ENCODE measurements at regions not wholly inside any gene's neighbourhood (a gene's known extent, or its start where the extent isn't known, plus 50 kb on each side); places are given as distances from the start of the nearest gene placed in this dataset.

GRCh38 chr3:170745211-170745718, 124.7 kb downstream of the RPL22L1 start:
- intact Hi-C loops (cut with DNase I), result no loop called here
- Histone ChIP-seq H3K4me1 (peaks cover 24% of the 10 kb centered on the region), H3K9me3 (no peaks in the 10 kb centered on the region), H3K27ac (no peak overlapping the region), H3K36me3 (no peaks in the 10 kb centered on the region), H3K27me3 (no peaks in the 10 kb centered on the region), H3K4me3 (no peak overlapping the region)
- no peak for TF ChIP-seq POLR2AphosphoS5 (IDR thresholded peaks at IDR 0.05; ENCODE audit: insufficient read depth in 1 of 2, low read depth in 1 of 2)
- TF ChIP-seq CTCF (IDR thresholded peaks at IDR 0.05), result no peak
- TF ChIP-seq POLR2A (IDR thresholded peaks at IDR 0.05), result no peak
- DNase-seq (ENCODE audit: extremely low spot score in 2 of 2), result no peak

- Histone ChIP-seq H3K27me3 (no peaks in the 10 kb centered on the region), H3K4me1 (peaks cover 29% of the 10 kb centered on the region), H3K9me3 (no peaks in the 10 kb centered on the region), H3K4me3 (no peak overlapping the region), H3K27ac (peak overlapping the region; percentile 78), H3K36me3 (no peaks in the 10 kb centered on the region)
- TF ChIP-seq POLR2AphosphoS5 (IDR thresholded peaks at IDR 0.05; ENCODE audit: insufficient read depth in 1 of 2, low read depth in 1 of 2) (no peak), CTCF (IDR thresholded peaks at IDR 0.05) (no peak), POLR2A (IDR thresholded peaks at IDR 0.05) (no peak)
- no peak for DNase-seq (ENCODE audit: extremely low spot score in 2 of 2)
- intact Hi-C loops (cut with DNase I), result no loop called here
These were observed 128.1 kb downstream of the RPL22L1 start for GRCh38 chr3:170741756-170742529.

- Histone ChIP-seq H3K9me3 (no peaks in the 10 kb centered on the region), H3K27ac (peak overlapping the region; percentile 78), H3K4me1 (peaks cover 29% of the 10 kb centered on the region), H3K36me3 (no peaks in the 10 kb centered on the region), H3K4me3 (no peak overlapping the region), H3K27me3 (no peaks in the 10 kb centered on the region)
- DNase-seq (ENCODE audit: extremely low spot score in 2 of 2), result peak in 1 of 2 donors; percentile 95
- TF ChIP-seq CTCF (IDR thresholded peaks at IDR 0.05), result no peak
- peak in 1 of 2 donors; percentile 40 for TF ChIP-seq POLR2AphosphoS5 (IDR thresholded peaks at IDR 0.05; ENCODE audit: insufficient read depth in 1 of 2, low read depth in 1 of 2)
- no peak for TF ChIP-seq POLR2A (IDR thresholded peaks at IDR 0.05)
- intact Hi-C loops (cut with DNase I), result no loop called here
These were observed 129.0 kb downstream of the RPL22L1 start for GRCh38 chr3:170740726-170741591.

- no peak for DNase-seq (ENCODE audit: extremely low spot score in 2 of 2)
- Histone ChIP-seq H3K4me1 (peaks cover 29% of the 10 kb centered on the region), H3K4me3 (no peak overlapping the region), H3K27ac (peak overlapping the region; percentile 78), H3K9me3 (no peaks in the 10 kb centered on the region), H3K36me3 (no peaks in the 10 kb centered on the region), H3K27me3 (no peaks in the 10 kb centered on the region)
- TF ChIP-seq POLR2A (IDR thresholded peaks at IDR 0.05), result no peak
- TF ChIP-seq POLR2AphosphoS5 (IDR thresholded peaks at IDR 0.05; ENCODE audit: insufficient read depth in 1 of 2, low read depth in 1 of 2), result no peak
- TF ChIP-seq CTCF (IDR thresholded peaks at IDR 0.05), result no peak
- intact Hi-C loops (cut with DNase I), result no loop called here
These were observed 129.7 kb downstream of the RPL22L1 start for GRCh38 chr3:170740285-170740684.

Data from vagina (tissue), 2 donors.